Activated CD8-positive, alpha-beta memory T cell treated with anti-CD3 and anti-CD28 coated beads for 36 hours (primary cell): ENCODE measurements at regions not wholly inside any gene's neighbourhood (a gene's known extent, or its start where the extent isn't known, plus 50 kb on each side); places are given as distances from the start of the nearest gene placed in this dataset.
"Not testable (repeated sequence)": the region's sequence is repeated elsewhere in the genome, so short reads cannot be mapped to it uniquely, and the experiment has no call there.

ENCODE experiments used
- CTCF ChIA-PET: fragments of 350-600 bp; sonication (Branson Sonifier 250); formaldehyde crosslinking; loops from one replicate; lab custom pipeline; 2021; ENCODE audit warnings: antibody characterized with exemption; lab: Charles Lee
- POLR2A ChIA-PET: fragments of 350-600 bp; sonication (Branson Sonifier 250); formaldehyde crosslinking; loops from one replicate; lab custom pipeline; 2021; ENCODE audit warnings: antibody characterized with exemption; lab: Charles Lee

GRCh38 chr7:118858651-118859149, 634.2 kb downstream of the ANKRD7 start:
- ChIA-PET POLR2A (no interaction called here), CTCF (no interaction called here)

GRCh38 chr7:118861581-118861980, 637.1 kb downstream of the ANKRD7 start:
- POLR2A ChIA-PET: no interaction called here
- CTCF ChIA-PET: no interaction called here

GRCh38 chr7:118862740-118863139, 638.2 kb downstream of the ANKRD7 start:
- ChIA-PET CTCF (no interaction called here), POLR2A (no interaction called here)

- ChIA-PET POLR2A (no interaction called here), CTCF (no interaction called here)
Observed at GRCh38 chr7:118863966-118864365, 639.5 kb downstream of the ANKRD7 start.

GRCh38 chr7:118867860-118868259, 643.4 kb downstream of the ANKRD7 start:
- ChIA-PET POLR2A (no interaction called here), CTCF (no interaction called here)

- POLR2A ChIA-PET, CTCF ChIA-PET: not testable (repeated sequence)
Observed at GRCh38 chr7:118869141-118869540, 644.6 kb downstream of the ANKRD7 start.

DNA sequence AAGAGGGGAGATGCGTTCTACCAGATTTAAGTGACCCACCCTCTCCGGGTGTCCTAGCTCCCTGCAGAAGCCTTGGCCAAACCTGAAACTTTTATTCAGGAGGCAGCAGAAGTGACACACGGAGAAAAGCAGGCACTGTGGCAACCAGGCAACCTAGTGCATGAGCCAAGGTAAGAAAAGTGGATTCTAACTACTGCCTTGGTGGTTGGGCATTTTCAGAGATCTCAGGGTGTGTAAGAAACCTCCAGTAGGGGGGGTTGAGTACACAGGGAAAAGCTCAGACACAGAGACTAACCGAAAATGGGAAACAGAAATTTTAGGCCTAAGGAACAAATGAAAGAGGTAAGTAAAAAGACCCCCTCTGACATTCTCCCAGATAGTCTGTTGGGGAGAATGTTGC, 645.7 kb downstream of the ANKRD7 start:
- ChIA-PET POLR2A (no interaction called here), CTCF (no interaction called here)

DNA sequence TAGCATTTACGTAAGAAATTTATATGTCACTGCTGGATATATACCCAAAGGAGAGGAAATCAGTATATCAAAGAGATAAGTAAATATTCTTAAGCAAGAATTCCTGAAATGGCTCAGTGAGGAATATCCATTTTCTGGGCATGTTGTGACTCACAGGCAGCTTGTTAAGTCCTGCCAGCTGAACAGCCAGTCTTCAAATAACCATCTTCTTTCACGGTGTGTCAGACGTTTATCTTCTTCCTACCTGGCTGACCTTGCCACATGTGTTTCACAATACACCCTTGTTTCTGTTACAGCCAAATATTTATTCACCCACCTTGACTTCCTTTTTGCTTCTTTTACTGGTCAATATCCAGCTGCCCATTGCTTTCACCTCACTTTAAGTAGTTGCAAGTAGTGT, 648.1 kb downstream of the ANKRD7 start:
- ChIA-PET POLR2A (no interaction called here), CTCF (no interaction called here)

- POLR2A ChIA-PET: no interaction called here
- CTCF ChIA-PET: no interaction called here
Observed at GRCh38 chr7:118877187-118877586, 652.7 kb downstream of the ANKRD7 start.

GRCh38 chr7:118878336-118878735, 653.8 kb downstream of the ANKRD7 start:
- ChIA-PET CTCF (no interaction called here), POLR2A (no interaction called here)

- ChIA-PET POLR2A (no interaction called here), CTCF (no interaction called here)
Observed at GRCh38 chr7:118898284-118898683, 673.8 kb downstream of the ANKRD7 start.

DNA sequence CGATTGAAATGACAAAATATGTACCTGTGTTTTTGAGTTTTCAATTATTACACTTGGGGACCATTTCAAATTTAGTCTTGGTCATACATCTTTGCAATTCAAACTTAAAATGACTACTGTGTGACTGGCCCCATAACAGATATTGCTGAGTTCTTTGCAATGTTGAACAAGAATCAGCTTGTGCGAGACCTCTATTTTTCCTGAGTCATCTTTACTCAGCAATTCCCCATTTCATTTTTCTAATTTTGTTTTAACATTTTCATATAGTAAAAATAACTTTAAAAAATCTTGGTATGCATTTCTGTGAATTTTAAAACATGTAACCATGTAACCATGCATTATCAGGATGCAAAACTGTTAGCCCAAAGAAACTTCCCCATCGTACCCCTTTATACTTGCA, 678.1 kb downstream of the ANKRD7 start:
- POLR2A ChIA-PET: no interaction called here

GRCh38 chr7:118907911-118908527, 683.5 kb downstream of the ANKRD7 start:
- ChIA-PET POLR2A (no interaction called here), CTCF (no interaction called here)

More for the DNA sequence above, 678.1 kb downstream of the ANKRD7 start:
- CTCF ChIA-PET: no interaction called here

- CTCF ChIA-PET, POLR2A ChIA-PET: not testable (repeated sequence)
Observed at GRCh38 chr7:118916120-118916519, 691.6 kb downstream of the ANKRD7 start.

DNA sequence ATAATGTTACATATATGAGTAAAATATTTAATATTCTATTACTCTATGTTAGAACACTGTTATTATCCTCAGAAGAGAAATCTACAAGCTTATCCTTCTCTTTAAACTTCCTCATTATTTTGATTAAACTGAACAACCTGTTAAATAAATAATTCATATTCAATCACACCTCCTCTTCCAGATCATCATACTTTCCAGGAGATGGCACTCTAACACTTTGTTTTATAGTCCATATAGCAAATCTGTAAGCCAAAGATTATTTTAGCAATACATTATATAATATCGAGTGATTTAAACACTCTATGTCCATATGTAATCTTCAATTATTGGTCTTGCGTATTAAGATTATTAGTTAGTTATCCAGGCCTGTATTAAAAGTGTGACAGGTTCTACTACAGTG, 694.1 kb downstream of the ANKRD7 start:
- POLR2A ChIA-PET: no interaction called here
- CTCF ChIA-PET: no interaction called here

GRCh38 chr7:118938845-118939244, 714.3 kb downstream of the ANKRD7 start:
- CTCF ChIA-PET: no interaction called here
- POLR2A ChIA-PET: no interaction called here

- POLR2A ChIA-PET: no interaction called here
- CTCF ChIA-PET: no interaction called here
Observed at GRCh38 chr7:118944271-118944670, 719.8 kb downstream of the ANKRD7 start.

DNA sequence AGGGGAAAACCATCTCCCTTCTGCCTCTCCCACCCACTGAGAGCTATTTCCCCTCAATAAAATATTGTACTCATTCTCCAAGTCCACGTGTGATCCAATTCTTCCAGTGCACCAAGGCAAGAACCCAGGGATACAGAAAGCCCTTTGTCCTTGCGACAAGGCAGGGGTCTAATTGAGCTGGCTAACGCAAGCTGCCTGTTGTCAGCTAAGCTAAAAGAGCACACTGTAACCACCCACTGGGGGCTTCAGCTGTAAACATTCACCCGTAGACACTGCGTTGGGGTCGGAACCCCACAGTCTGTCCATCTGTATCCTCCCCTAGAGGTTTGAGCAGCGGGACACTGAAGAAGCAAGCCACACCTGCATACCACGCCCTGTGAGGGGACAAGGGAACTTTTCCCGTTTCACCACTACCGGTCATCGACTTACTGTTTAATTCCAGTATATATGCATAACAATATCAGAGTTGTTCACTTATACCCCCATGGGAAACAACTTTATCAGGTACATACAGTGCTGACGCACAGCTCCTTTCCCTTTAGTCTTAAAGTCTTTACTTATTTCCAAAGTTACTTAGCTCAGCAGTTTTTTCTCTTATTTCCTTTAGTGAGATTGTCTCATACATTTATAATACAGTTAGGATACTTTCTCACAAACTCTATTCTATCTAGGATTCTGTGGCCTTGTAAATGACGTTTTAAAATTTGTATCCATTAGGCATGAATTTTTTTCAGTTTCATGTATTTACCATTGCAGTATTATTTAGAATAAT, 721.6 kb downstream of the ANKRD7 start:
- POLR2A ChIA-PET: no interaction called here
- CTCF ChIA-PET: no interaction called here

GRCh38 chr7:118948508-118948907, 724.0 kb downstream of the ANKRD7 start:
- ChIA-PET POLR2A (no interaction called here), CTCF (no interaction called here)

GRCh38 chr7:118949031-118949430, 724.5 kb downstream of the ANKRD7 start:
- ChIA-PET CTCF (no interaction called here), POLR2A (no interaction called here)

GRCh38 chr7:118956285-118956684, 731.8 kb downstream of the ANKRD7 start:
- POLR2A ChIA-PET, CTCF ChIA-PET: not testable (repeated sequence)
